ENCODE measurements at regions not wholly inside any gene's neighbourhood (a gene's known extent, or its start where the extent isn't known, plus 50 kb on each side); places are given as distances from the start of the nearest gene placed in this dataset.

DNA sequence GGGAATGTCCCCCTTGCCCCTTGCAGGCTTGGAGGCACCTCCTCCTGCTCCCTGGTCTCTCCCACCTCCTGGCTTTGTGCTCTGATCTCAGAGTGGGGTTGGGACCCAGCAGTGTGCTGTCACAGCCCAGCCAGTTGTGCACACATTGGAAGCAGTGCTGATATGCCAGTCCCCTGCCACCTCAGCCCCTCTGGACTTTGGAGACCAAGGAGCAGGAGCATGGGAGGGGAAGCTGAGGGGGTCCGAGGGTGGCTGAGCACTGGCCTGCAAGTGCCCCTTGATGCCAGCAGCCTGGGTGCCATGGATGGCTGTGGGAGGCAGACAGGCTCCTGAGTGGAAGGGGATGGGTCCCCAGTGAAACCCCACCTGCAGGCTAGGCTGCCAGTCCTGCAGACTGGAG lies 235.4 kb downstream of the ZNF716 start:
- no peak overlapping the region for H2BK15ac ChIP-seq (ENCODE audit: low read length)
- H2AFZ ChIP-seq (ENCODE audit: low read length): no peak overlapping the region
- DNase-seq (ENCODE audit: low spot score): no peak
- no CpG with 5 or more reads among the region's 1 CpG for WGBS, 2 donors (ENCODE audit: extremely low coverage in 2 of 2, insufficient read length in 2 of 2, insufficient replicate concordance in 1 of 2)
- no peak overlapping the region for H3K23ac ChIP-seq (ENCODE audit: low read depth, low read length, poor library complexity)
- no peak overlapping the region for H3K14ac ChIP-seq (ENCODE audit: low read length)
- no peak overlapping the region for H3K18ac ChIP-seq (ENCODE audit: low read length)
- H3K27me3 ChIP-seq (ENCODE audit: control insufficient read depth in 3 of 3, insufficient read depth in 3 of 3, low read depth in 1 of 3, low read length in 3 of 3): no peaks in the 10 kb centered on the region
- no peaks in the 10 kb centered on the region for H3K79me1 ChIP-seq (ENCODE audit: low read depth, low read length)
- H2BK5ac ChIP-seq (ENCODE audit: low read length): no peak overlapping the region
- H4K91ac ChIP-seq (ENCODE audit: low read depth, low read length, poor library complexity): no peak overlapping the region
- no peak overlapping the region for H3K4me2 ChIP-seq (ENCODE audit: insufficient read depth, low read length, poor library complexity, severe bottlenecking)
- H3K9ac ChIP-seq (ENCODE audit: low read depth, low read length, poor library complexity): no peak overlapping the region
- no peak overlapping the region for H3K4ac ChIP-seq (ENCODE audit: low read length)
- H2AK5ac ChIP-seq (ENCODE audit: low read depth, low read length): no peak overlapping the region
- H2BK120ac ChIP-seq (ENCODE audit: low read depth, low read length): no peak overlapping the region
- no peak overlapping the region for H4K8ac ChIP-seq (ENCODE audit: low read depth, low read length)
- H3K4me3 ChIP-seq (ENCODE audit: low read length in 2 of 2): no peak overlapping the region
- no peaks in the 10 kb centered on the region for H3K4me1 ChIP-seq (ENCODE audit: control insufficient read depth in 2 of 2, insufficient read depth in 1 of 2, low read depth in 1 of 2, low read length in 2 of 2)
- no peak overlapping the region for H3K27ac ChIP-seq (replicated peaks; ENCODE audit: low read length)
- H2BK12ac ChIP-seq (ENCODE audit: low read length): no peak overlapping the region
- no peaks in the 10 kb centered on the region for H3K9me3 ChIP-seq (replicated peaks in 1 of 2; ENCODE audit: control insufficient read depth in 2 of 2, insufficient read depth in 1 of 2, low read depth in 1 of 2, low read length in 2 of 2)
- no peaks in the 10 kb centered on the region for H3K36me3 ChIP-seq (replicated peaks in 1 of 2; ENCODE audit: control insufficient read depth in 2 of 2, insufficient read depth in 2 of 2, low read length in 2 of 2)
